HG03175 (cell line): ENCODE measurements at regions not wholly inside any gene's neighbourhood (a gene's known extent, or its start where the extent isn't known, plus 50 kb on each side); places are given as distances from the start of the nearest gene placed in this dataset.
"Not testable (repeated sequence)": the region's sequence is repeated elsewhere in the genome, so short reads cannot be mapped to it uniquely, and the experiment has no call there.

Experiments
- ATAC-seq: cut with Tn5 transposase; IDR thresholded peaks from one replicate; pipeline ENCODE4 v1.9.1; 2021; ENCODE audit warnings: mild to moderate bottlenecking, moderate library complexity; ENCODE audit not compliant: unreplicated experiment

- ATAC-seq = no peak
Measured at GRCh38 chr3:164476631-164477030, 601.7 kb downstream of the SI start.

- ATAC-seq = no peak
Measured at GRCh38 chr3:164470471-164470870, 607.8 kb downstream of the SI start.

- ATAC-seq = no peak
Measured at GRCh38 chr3:164468055-164468454, 610.2 kb downstream of the SI start.

GRCh38 chr3:164467007-164467406 is 611.3 kb downstream of the SI start:
- ATAC-seq = no peak

- ATAC-seq = no peak
Measured at GRCh38 chr3:164465172-164465571, 613.1 kb downstream of the SI start.

GRCh38 chr3:164460851-164461250 is 617.4 kb downstream of the SI start:
- no peak for ATAC-seq

- ATAC-seq = no peak
Measured at GRCh38 chr3:164459521-164460151, 618.7 kb downstream of the SI start.

- ATAC-seq = no peak
Measured at GRCh38 chr3:164458986-164459385, 619.3 kb downstream of the SI start.

GRCh38 chr3:164453714-164454113 is 624.6 kb downstream of the SI start:
- no peak for ATAC-seq

GRCh38 chr3:164452707-164453106 is 625.6 kb downstream of the SI start:
- ATAC-seq = no peak

GRCh38 chr3:164451072-164451910 is 627.0 kb downstream of the SI start:
- no peak for ATAC-seq

- ATAC-seq = no peak
Measured at GRCh38 chr3:164450276-164450905, 627.9 kb downstream of the SI start.

- ATAC-seq = no peak
Measured at GRCh38 chr3:164419220-164419619, 659.1 kb downstream of the SI start.

- no peak for ATAC-seq
Measured at GRCh38 chr3:164418414-164418813, 659.9 kb downstream of the SI start.

- ATAC-seq = no peak
Measured at GRCh38 chr3:164417955-164418354, 660.3 kb downstream of the SI start.

- ATAC-seq = no peak
Measured at GRCh38 chr3:164416491-164417222, 661.6 kb downstream of the SI start.

- no peak for ATAC-seq
Measured at GRCh38 chr3:164408326-164408725, 670.0 kb downstream of the SI start.

GRCh38 chr3:164407111-164407510 is 671.2 kb downstream of the SI start:
- ATAC-seq = no peak

GRCh38 chr3:164406281-164406680 is 672.0 kb downstream of the SI start:
- ATAC-seq = no peak

GRCh38 chr3:164401923-164402322 is 676.4 kb downstream of the SI start:
- ATAC-seq = no peak

GRCh38 chr3:164401440-164401839 is 676.9 kb downstream of the SI start:
- ATAC-seq = not testable (repeated sequence)
